ENCODE measurements at regions not wholly inside any gene's neighbourhood (a gene's known extent, or its start where the extent isn't known, plus 50 kb on each side); places are given as distances from the start of the nearest gene placed in this dataset.
A peak's percentile ranks its signal among the peaks of the same experiment; 100 is the strongest.

GRCh38 chr3:25863416-25863959, 73.6 kb downstream of the OXSM start:
- Histone ChIP-seq H3K4me1 (ENCODE audit: control insufficient read depth, insufficient read depth, low read length) (peaks cover 3% of the 10 kb centered on the region; the same call in 1 of the 2 replicates), H3K27ac (ENCODE audit: control insufficient read depth, insufficient read depth) (no peak overlapping the region), H4K20me1 (ENCODE audit: control insufficient read depth, insufficient read depth) (no peaks in the 10 kb centered on the region), H2AFZ (ENCODE audit: control insufficient read depth, low read depth, low read length) (no peak overlapping the region; the same call in 1 of the 2 replicates), H3K27me3 (replicated peaks in 1 of 2; ENCODE audit: control insufficient read depth in 2 of 2, insufficient read depth in 2 of 2, low read length in 1 of 2) (no peaks in the 10 kb centered on the region), H3K79me2 (ENCODE audit: control insufficient read depth, insufficient read depth, low read length) (no peaks in the 10 kb centered on the region), H3K36me3 (ENCODE audit: control insufficient read depth in 2 of 2, insufficient read depth in 2 of 2, low read length in 1 of 2) (no peaks in the 10 kb centered on the region), H3K4me2 (ENCODE audit: control insufficient read depth, insufficient read depth) (peak overlapping the region; percentile 13; the same call in 1 of the 2 replicates), H3K9ac (ENCODE audit: control insufficient read depth, insufficient read depth, low read length) (no peak overlapping the region), H3K4me3 (no peak overlapping the region), H3K9me3 (replicated peaks; ENCODE audit: control insufficient read depth, insufficient read depth, low read length) (no peaks in the 10 kb centered on the region)
- no TSS peak for BruUV-seq (replicated peaks)
- ChIA-PET CTCF (interaction anchor here (1.9 to 6.5 kb wide), 3 partner anchors 9 to 215 kb away, joined by 5 to 40 read pairs (median 10); no protein-coding TSS in a partner anchor), RAD21 (ENCODE audit: unreplicated experiment) (interaction anchor here (0.7 to 1.8 kb wide), 2 partner anchors 9 to 215 kb away, joined by 4 to 7 read pairs; no protein-coding TSS in a partner anchor), SMC1A (ENCODE audit: uncharacterized antibody, unreplicated experiment) (interaction anchor here (0.6 to 2.8 kb wide), 6 partner anchors 9 to 204 kb away, joined by 3 to 14 read pairs (median 4); no protein-coding TSS in a partner anchor), POLR2A (no interaction called here)
- DNase-seq (ENCODE audit: low read depth, low spot score), result no peak
- FAIRE-seq, result no peak
- intact Hi-C loops (cut with micrococcal nuclease; ENCODE audit: unreplicated experiment), result no loop called here
- peak; percentile 82 for ATAC-seq
- TF ChIP-seq CHD2 (IDR thresholded peaks at IDR 0.05; ENCODE audit: borderline replicate concordance, low read depth, low read length) (no peak), RAD21 (IDR thresholded peaks at IDR 0.05; ENCODE audit: insufficient read depth, low read depth, low read length) (0 out of 2 replicates have a peak, but pooled peaks have one; percentile 8), CHD1 (IDR thresholded peaks at IDR 0.05; ENCODE audit: low read depth, low read length) (no peak)
- TF ChIP-seq, protein P1, sequence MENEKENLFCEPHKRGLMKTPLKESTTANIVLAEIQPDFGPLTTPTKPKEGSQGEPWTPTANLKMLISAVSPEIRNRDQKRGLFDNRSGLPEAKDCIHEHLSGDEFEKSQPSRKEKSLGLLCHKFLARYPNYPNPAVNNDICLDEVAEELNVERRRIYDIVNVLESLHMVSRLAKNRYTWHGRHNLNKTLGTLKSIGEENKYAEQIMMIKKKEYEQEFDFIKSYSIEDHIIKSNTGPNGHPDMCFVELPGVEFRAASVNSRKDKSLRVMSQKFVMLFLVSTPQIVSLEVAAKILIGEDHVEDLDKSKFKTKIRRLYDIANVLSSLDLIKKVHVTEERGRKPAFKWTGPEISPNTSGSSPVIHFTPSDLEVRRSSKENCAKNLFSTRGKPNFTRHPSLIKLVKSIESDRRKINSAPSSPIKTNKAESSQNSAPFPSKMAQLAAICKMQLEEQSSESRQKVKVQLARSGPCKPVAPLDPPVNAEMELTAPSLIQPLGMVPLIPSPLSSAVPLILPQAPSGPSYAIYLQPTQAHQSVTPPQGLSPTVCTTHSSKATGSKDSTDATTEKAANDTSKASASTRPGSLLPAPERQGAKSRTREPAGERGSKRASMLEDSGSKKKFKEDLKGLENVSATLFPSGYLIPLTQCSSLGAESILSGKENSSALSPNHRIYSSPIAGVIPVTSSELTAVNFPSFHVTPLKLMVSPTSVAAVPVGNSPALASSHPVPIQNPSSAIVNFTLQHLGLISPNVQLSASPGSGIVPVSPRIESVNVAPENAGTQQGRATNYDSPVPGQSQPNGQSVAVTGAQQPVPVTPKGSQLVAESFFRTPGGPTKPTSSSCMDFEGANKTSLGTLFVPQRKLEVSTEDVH (IDR thresholded peaks at IDR 0.05; ENCODE audit: low read depth, partially characterized antibody), result no peak
- TF ChIP-seq, protein P2, sequence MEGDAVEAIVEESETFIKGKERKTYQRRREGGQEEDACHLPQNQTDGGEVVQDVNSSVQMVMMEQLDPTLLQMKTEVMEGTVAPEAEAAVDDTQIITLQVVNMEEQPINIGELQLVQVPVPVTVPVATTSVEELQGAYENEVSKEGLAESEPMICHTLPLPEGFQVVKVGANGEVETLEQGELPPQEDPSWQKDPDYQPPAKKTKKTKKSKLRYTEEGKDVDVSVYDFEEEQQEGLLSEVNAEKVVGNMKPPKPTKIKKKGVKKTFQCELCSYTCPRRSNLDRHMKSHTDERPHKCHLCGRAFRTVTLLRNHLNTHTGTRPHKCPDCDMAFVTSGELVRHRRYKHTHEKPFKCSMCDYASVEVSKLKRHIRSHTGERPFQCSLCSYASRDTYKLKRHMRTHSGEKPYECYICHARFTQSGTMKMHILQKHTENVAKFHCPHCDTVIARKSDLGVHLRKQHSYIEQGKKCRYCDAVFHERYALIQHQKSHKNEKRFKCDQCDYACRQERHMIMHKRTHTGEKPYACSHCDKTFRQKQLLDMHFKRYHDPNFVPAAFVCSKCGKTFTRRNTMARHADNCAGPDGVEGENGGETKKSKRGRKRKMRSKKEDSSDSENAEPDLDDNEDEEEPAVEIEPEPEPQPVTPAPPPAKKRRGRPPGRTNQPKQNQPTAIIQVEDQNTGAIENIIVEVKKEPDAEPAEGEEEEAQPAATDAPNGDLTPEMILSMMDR (IDR thresholded peaks at IDR 0.05 in 2 of 3, conservative IDR thresholded peaks at IDR 0.05 in 1 of 3; ENCODE audit: control insufficient read depth in 2 of 3, extremely low read depth in 1 of 3, insufficient read depth in 1 of 3, low read depth in 3 of 3, low read length in 3 of 3), result peak in 2 of 3 experiments; percentile 31 to 36; a peak in 3 of 6 replicates
- 60% methylated on average over 3 of the region's 3 CpGs for WGBS (ENCODE audit: insufficient coverage, insufficient replicate concordance, low lambda C conversion rate, missing lambda C conversion rate)
- in situ Hi-C loops (cut with MboI), result no loop called here
